Astrocyte (in vitro differentiated cells and primary cell): ENCODE measurements at regions not wholly inside any gene's neighbourhood (a gene's known extent, or its start where the extent isn't known, plus 50 kb on each side); places are given as distances from the start of the nearest gene placed in this dataset.

Experiments used
- DNase-seq: peaks from one replicate; pipeline ENCODE4 v3.0.0-alpha.2; 2010; ENCODE audit warnings: low read depth
- FAIRE-seq: peaks from 2 replicates; lab custom pipeline; 2011; peaks lifted over from hg19 to GRCh38; lab: Jason Lieb, UNC
- H2AFZ ChIP-seq: 2 replicates; pipeline ENCODE4 v1.6.0; 2012; ENCODE audit warnings: low read depth, low read length, inconsistent platforms
- H3K27ac ChIP-seq: 2 replicates; pipeline ENCODE4 v1.5.1; 2011; ENCODE audit warnings: low read depth, low read length, inconsistent platforms
- H3K27me3 ChIP-seq: 2 replicates; pipeline ENCODE4 v1.6.0; 2011; ENCODE audit warnings: low read length, inconsistent platforms; ENCODE audit not compliant: insufficient read depth
- H3K36me3 ChIP-seq: 2 replicates; pipeline ENCODE4 v1.5.1; 2011; ENCODE audit warnings: low read length, inconsistent platforms; ENCODE audit not compliant: insufficient read depth
- H3K4me1 ChIP-seq: 2 replicates; pipeline ENCODE4 v1.5.1; 2011; ENCODE audit warnings: low read length, inconsistent platforms; ENCODE audit not compliant: insufficient read depth
- H3K4me2 ChIP-seq: 2 replicates; pipeline ENCODE4 v1.6.0; 2012; ENCODE audit warnings: low read length, inconsistent platforms
- H3K4me3 ChIP-seq: 2 replicates; pipeline ENCODE4 v1.5.1; 2011; ENCODE audit warnings: low read depth, mild to moderate bottlenecking, low read length, inconsistent platforms; ENCODE audit not compliant: insufficient read depth
- H3K79me2 ChIP-seq: 2 replicates; pipeline ENCODE4 v1.6.0; 2012; ENCODE audit warnings: mild to moderate bottlenecking, low read length, inconsistent platforms; ENCODE audit not compliant: insufficient read depth
- H3K9ac ChIP-seq: 2 replicates; pipeline ENCODE4 v1.6.0; 2012; ENCODE audit warnings: mild to moderate bottlenecking, low read length, inconsistent platforms
- H3K9me3 ChIP-seq: 2 replicates; pipeline ENCODE4 v1.5.1; 2012; ENCODE audit warnings: low read depth, mild to moderate bottlenecking, low read length, inconsistent platforms; ENCODE audit not compliant: insufficient read depth
- H4K20me1 ChIP-seq: 2 replicates; pipeline ENCODE4 v1.6.0; 2012; ENCODE audit warnings: low read length, inconsistent platforms; ENCODE audit not compliant: insufficient read depth
- H3K27ac Mint-ChIP-seq: one replicate; pipeline ENCODE4 v1.8.0; 2021; ENCODE audit warnings: mild to moderate bottlenecking, mixed read lengths; ENCODE audit not compliant: unreplicated experiment
- H3K27me3 Mint-ChIP-seq: one replicate; pipeline ENCODE4 v1.8.0; 2021; ENCODE audit warnings: low read depth, mixed read lengths; ENCODE audit not compliant: unreplicated experiment
- H3K36me3 Mint-ChIP-seq: one replicate; pipeline ENCODE4 v1.8.0; 2021; ENCODE audit warnings: low read depth, mixed read lengths; ENCODE audit not compliant: unreplicated experiment
- H3K4me1 Mint-ChIP-seq: one replicate; pipeline ENCODE4 v1.8.0; 2021; ENCODE audit warnings: low read depth, mixed read lengths; ENCODE audit not compliant: unreplicated experiment
- H3K4me3 Mint-ChIP-seq: one replicate; pipeline ENCODE4 v1.8.0; 2021; ENCODE audit warnings: mild to moderate bottlenecking, moderate library complexity, mixed read lengths; ENCODE audit not compliant: unreplicated experiment
- H3K9me3 Mint-ChIP-seq: one replicate; pipeline ENCODE4 v1.8.0; 2021; ENCODE audit warnings: mild to moderate bottlenecking, mixed read lengths; ENCODE audit not compliant: unreplicated experiment
- CTCF ChIP-seq: IDR thresholded peaks from 2 replicates; pipeline ENCODE4 v1.5.1; 2011; ENCODE audit warnings: low read depth, mild to moderate bottlenecking, inconsistent platforms, low read length, moderate library complexity; ENCODE audit not compliant: insufficient read depth
- EZH2 ChIP-seq: IDR thresholded peaks from 2 replicates; pipeline ENCODE4 v1.6.1; 2012; ENCODE audit warnings: mild to moderate bottlenecking, low read length, inconsistent platforms; ENCODE audit not compliant: insufficient read depth

- DNase-seq (no peak), FAIRE-seq (no peak)
- Histone ChIP-seq H3K27ac (no peak overlapping the region), H3K4me1 (no peaks in the 10 kb centered on the region), H3K36me3 (no peaks in the 10 kb centered on the region), H3K9ac (no peak overlapping the region), H3K4me2 (no peak overlapping the region), H4K20me1 (no peaks in the 10 kb centered on the region), H3K4me3 (no peak overlapping the region), H3K9me3 (no peaks in the 10 kb centered on the region), H3K79me2 (no peaks in the 10 kb centered on the region), H3K27me3 (no peaks in the 10 kb centered on the region), H2AFZ (no peak overlapping the region)
- H3K9me3 Mint-ChIP-seq, result no peaks in the 10 kb centered on the region
- TF ChIP-seq EZH2, result no peak
- no peak for TF ChIP-seq CTCF
- no peak overlapping the region for H3K27ac Mint-ChIP-seq
- H3K4me3 Mint-ChIP-seq, result no peak overlapping the region
- H3K4me1 Mint-ChIP-seq, result peaks cover 11% of the 10 kb centered on the region
- no peaks in the 10 kb centered on the region for H3K27me3 Mint-ChIP-seq
- H3K36me3 Mint-ChIP-seq, result no peaks in the 10 kb centered on the region
These were observed 324.8 kb upstream of the FAR2 start for GRCh38 chr12:28824193-28824846.

- no peak overlapping the region for H3K27ac ChIP-seq
- H3K4me3 Mint-ChIP-seq, result no peak overlapping the region
- no peaks in the 10 kb centered on the region for H4K20me1 ChIP-seq
- no peak overlapping the region for H3K9ac ChIP-seq
- no peaks in the 10 kb centered on the region for H3K27me3 ChIP-seq
- no peaks in the 10 kb centered on the region for H3K9me3 ChIP-seq
- no peak overlapping the region for H3K27ac Mint-ChIP-seq
- H2AFZ ChIP-seq, result no peak overlapping the region
- DNase-seq (no peak), FAIRE-seq (no peak)
- no peaks in the 10 kb centered on the region for H3K79me2 ChIP-seq
- no peaks in the 10 kb centered on the region for H3K4me1 ChIP-seq
- no peaks in the 10 kb centered on the region for H3K36me3 Mint-ChIP-seq
- H3K4me3 ChIP-seq, result no peak overlapping the region
- no peaks in the 10 kb centered on the region for H3K9me3 Mint-ChIP-seq
- H3K4me2 ChIP-seq, result no peak overlapping the region
- H3K36me3 ChIP-seq, result no peaks in the 10 kb centered on the region
- H3K27me3 Mint-ChIP-seq, result no peaks in the 10 kb centered on the region
- H3K4me1 Mint-ChIP-seq, result peaks cover 11% of the 10 kb centered on the region
- TF ChIP-seq EZH2 (no peak), CTCF (no peak)
These were observed 324.2 kb upstream of the FAR2 start for GRCh38 chr12:28824849-28825248.

- no peaks in the 10 kb centered on the region for H4K20me1 ChIP-seq
- FAIRE-seq (no peak), DNase-seq (no peak)
- no peaks in the 10 kb centered on the region for H3K4me1 ChIP-seq
- Mint-ChIP-seq H3K27ac (no peak overlapping the region), H3K4me1 (peaks cover 7% of the 10 kb centered on the region), H3K9me3 (peaks cover 2% of the 10 kb centered on the region), H3K4me3 (no peak overlapping the region), H3K27me3 (no peaks in the 10 kb centered on the region), H3K36me3 (no peaks in the 10 kb centered on the region)
- H3K4me2 ChIP-seq, result no peak overlapping the region
- no peaks in the 10 kb centered on the region for H3K79me2 ChIP-seq
- no peaks in the 10 kb centered on the region for H3K9me3 ChIP-seq
- no peak overlapping the region for H2AFZ ChIP-seq
- no peaks in the 10 kb centered on the region for H3K36me3 ChIP-seq
- no peak overlapping the region for H3K27ac ChIP-seq
- no peaks in the 10 kb centered on the region for H3K27me3 ChIP-seq
- H3K4me3 ChIP-seq, result no peak overlapping the region
- TF ChIP-seq CTCF (no peak), EZH2 (no peak)
- no peak overlapping the region for H3K9ac ChIP-seq
These were observed 322.3 kb upstream of the FAR2 start for GRCh38 chr12:28826766-28827165.
